Loucy (cell line): ENCODE measurements at regions not wholly inside any gene's neighbourhood (a gene's known extent, or its start where the extent isn't known, plus 50 kb on each side); places are given as distances from the start of the nearest gene placed in this dataset.

Experiments used
- H2AFZ ChIP-seq: fragments of 200-600 bp; sonication (generic); 2 replicates; pipeline ENCODE4 v1.6.0; 2016; ENCODE audit warnings: antibody characterized with exemption, mild to moderate bottlenecking, low read length, moderate library complexity
- H3F3A ChIP-seq: fragments of 200-600 bp; 2 replicates; pipeline ENCODE4 v1.6.0; 2016; ENCODE audit warnings: antibody characterized with exemption, low read depth, mild to moderate bottlenecking
- H3K27me3 ChIP-seq: fragments of 200-600 bp; sonication (generic); 2 replicates; pipeline ENCODE4 v1.6.1; 2014; ENCODE audit warnings: low read length, mild to moderate bottlenecking; ENCODE audit not compliant: insufficient read depth, poor library complexity, severe bottlenecking
- H3K36me3 ChIP-seq: fragments of 200-600 bp; sonication (generic); 2 replicates; pipeline ENCODE4 v1.6.1; 2016; ENCODE audit warnings: low read length; ENCODE audit not compliant: insufficient read depth
- H3K4me1 ChIP-seq: fragments of 200-600 bp; sonication (generic); 2 replicates; pipeline ENCODE4 v1.5.1; 2014; ENCODE audit warnings: low read length, mild to moderate bottlenecking; ENCODE audit not compliant: insufficient read depth, poor library complexity, severe bottlenecking
- H3K4me2 ChIP-seq: fragments of 200-600 bp; sonication (generic); 2 replicates; pipeline ENCODE4 v1.6.0; 2014; ENCODE audit warnings: antibody characterized with exemption, low read length, low read depth, mild to moderate bottlenecking; ENCODE audit not compliant: poor library complexity, severe bottlenecking
- H3K4me3 ChIP-seq: fragments of 200-600 bp; sonication (generic); 2 replicates; pipeline ENCODE4 v1.5.1; 2014; ENCODE audit warnings: low read length, mild to moderate bottlenecking, mixed read lengths; ENCODE audit not compliant: poor library complexity, severe bottlenecking
- H3K79me2 ChIP-seq: fragments of 200-600 bp; sonication (generic); 2 replicates; pipeline ENCODE4 v1.6.1; 2014; ENCODE audit warnings: low read length; ENCODE audit not compliant: insufficient read depth
- H3K9ac ChIP-seq: fragments of 200-600 bp; sonication (generic); 2 replicates; pipeline ENCODE4 v1.6.0; 2014; ENCODE audit warnings: mild to moderate bottlenecking, low read depth, low read length, moderate library complexity; ENCODE audit not compliant: poor library complexity, severe bottlenecking
- H3K9me2 ChIP-seq: fragments of 200-600 bp; sonication (generic); replicated peaks from 2 replicates; pipeline ENCODE4 v1.6.1; 2016; ENCODE audit warnings: low read depth, low read length, mixed read lengths
- H3K9me3 ChIP-seq: fragments of 200-600 bp; sonication (generic); 2 replicates; pipeline ENCODE4 v1.6.1; 2014; ENCODE audit warnings: mild to moderate bottlenecking, antibody characterized with exemption, low read length, low read depth; ENCODE audit not compliant: insufficient read depth
- H4K20me1 ChIP-seq: fragments of 200-600 bp; sonication (generic); 2 replicates; pipeline ENCODE4 v1.6.0; 2014; ENCODE audit warnings: antibody characterized with exemption, low read length, mild to moderate bottlenecking; ENCODE audit not compliant: insufficient read depth, poor library complexity, severe bottlenecking
- EZH2phosphoT487 ChIP-seq: fragments of 200-600 bp; IDR thresholded peaks from 2 replicates; pipeline ENCODE4 v1.6.1; 2018; ENCODE audit warnings: antibody characterized with exemption, mild to moderate bottlenecking, moderate library complexity, borderline replicate concordance
- TF ChIP-seq, protein P1 (sequence below): fragments of 200-600 bp; sonication (generic); conservative IDR thresholded peaks from 2 replicates; pipeline ENCODE4 v1.5.1; 2014; ENCODE audit warnings: mild to moderate bottlenecking, antibody characterized with exemption, low read length

- TF ChIP-seq, protein P1, sequence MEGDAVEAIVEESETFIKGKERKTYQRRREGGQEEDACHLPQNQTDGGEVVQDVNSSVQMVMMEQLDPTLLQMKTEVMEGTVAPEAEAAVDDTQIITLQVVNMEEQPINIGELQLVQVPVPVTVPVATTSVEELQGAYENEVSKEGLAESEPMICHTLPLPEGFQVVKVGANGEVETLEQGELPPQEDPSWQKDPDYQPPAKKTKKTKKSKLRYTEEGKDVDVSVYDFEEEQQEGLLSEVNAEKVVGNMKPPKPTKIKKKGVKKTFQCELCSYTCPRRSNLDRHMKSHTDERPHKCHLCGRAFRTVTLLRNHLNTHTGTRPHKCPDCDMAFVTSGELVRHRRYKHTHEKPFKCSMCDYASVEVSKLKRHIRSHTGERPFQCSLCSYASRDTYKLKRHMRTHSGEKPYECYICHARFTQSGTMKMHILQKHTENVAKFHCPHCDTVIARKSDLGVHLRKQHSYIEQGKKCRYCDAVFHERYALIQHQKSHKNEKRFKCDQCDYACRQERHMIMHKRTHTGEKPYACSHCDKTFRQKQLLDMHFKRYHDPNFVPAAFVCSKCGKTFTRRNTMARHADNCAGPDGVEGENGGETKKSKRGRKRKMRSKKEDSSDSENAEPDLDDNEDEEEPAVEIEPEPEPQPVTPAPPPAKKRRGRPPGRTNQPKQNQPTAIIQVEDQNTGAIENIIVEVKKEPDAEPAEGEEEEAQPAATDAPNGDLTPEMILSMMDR = no peak
- TF ChIP-seq EZH2phosphoT487 = no peak
- H3K4me3 ChIP-seq = no peak overlapping the region
- no peak overlapping the region for H3K9ac ChIP-seq
- H3K4me2 ChIP-seq = no peak overlapping the region
- peaks cover 17% of the 10 kb centered on the region for H3K27me3 ChIP-seq
- no peaks in the 10 kb centered on the region for H3K36me3 ChIP-seq
- no peaks in the 10 kb centered on the region for H3K79me2 ChIP-seq
- no peaks in the 10 kb centered on the region for H3K9me3 ChIP-seq
- H2AFZ ChIP-seq = no peak overlapping the region
- H3K9me2 ChIP-seq = no peaks in the 10 kb centered on the region
- no peaks in the 10 kb centered on the region for H4K20me1 ChIP-seq
- no peaks in the 10 kb centered on the region for H3K4me1 ChIP-seq
- no peaks in the 10 kb centered on the region for H3F3A ChIP-seq
Observed at GRCh38 chr6:137989664-137990063, 117.6 kb downstream of the PERP start.

DNA sequence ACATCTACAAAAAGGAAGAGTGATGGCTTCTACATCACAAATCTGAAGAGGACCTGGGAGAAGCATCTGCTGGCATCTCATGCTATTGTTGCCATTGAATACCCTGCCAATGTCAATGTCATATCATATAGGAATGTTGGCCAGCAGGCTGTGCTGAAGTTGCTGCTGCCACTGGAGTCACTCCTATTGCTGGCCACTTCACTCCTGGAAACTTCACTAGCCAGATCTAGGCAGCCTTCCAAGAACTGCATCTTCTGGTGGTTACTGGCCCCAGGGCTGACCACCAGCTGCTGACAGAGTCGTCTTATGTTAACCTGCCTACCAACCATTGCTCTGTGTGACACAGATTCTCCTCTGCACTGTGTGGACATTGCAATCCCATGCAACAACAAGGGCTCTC lies 111.8 kb downstream of the PERP start:
- Histone ChIP-seq H3K27me3 (peaks cover 9% of the 10 kb centered on the region), H3F3A (no peaks in the 10 kb centered on the region), H4K20me1 (no peaks in the 10 kb centered on the region), H3K4me2 (no peak overlapping the region), H3K4me3 (no peak overlapping the region), H3K36me3 (no peaks in the 10 kb centered on the region), H3K79me2 (no peaks in the 10 kb centered on the region), H2AFZ (no peak overlapping the region), H3K9ac (no peak overlapping the region), H3K4me1 (no peaks in the 10 kb centered on the region), H3K9me3 (no peaks in the 10 kb centered on the region), H3K9me2 (no peaks in the 10 kb centered on the region)
- TF ChIP-seq EZH2phosphoT487 = no peak
- TF ChIP-seq, protein P1 = no peak

- Histone ChIP-seq H3K9me2 (no peaks in the 10 kb centered on the region), H3K36me3 (no peaks in the 10 kb centered on the region), H3K4me3 (no peak overlapping the region), H2AFZ (no peak overlapping the region), H3K9me3 (no peaks in the 10 kb centered on the region), H3K27me3 (no peaks in the 10 kb centered on the region), H3F3A (no peaks in the 10 kb centered on the region), H3K9ac (no peak overlapping the region), H3K4me2 (no peak overlapping the region), H3K79me2 (no peaks in the 10 kb centered on the region), H3K4me1 (no peaks in the 10 kb centered on the region), H4K20me1 (no peaks in the 10 kb centered on the region)
- no peak for TF ChIP-seq EZH2phosphoT487
Observed at GRCh38 chr6:137998461-137999019, 108.7 kb downstream of the PERP start.

DNA sequence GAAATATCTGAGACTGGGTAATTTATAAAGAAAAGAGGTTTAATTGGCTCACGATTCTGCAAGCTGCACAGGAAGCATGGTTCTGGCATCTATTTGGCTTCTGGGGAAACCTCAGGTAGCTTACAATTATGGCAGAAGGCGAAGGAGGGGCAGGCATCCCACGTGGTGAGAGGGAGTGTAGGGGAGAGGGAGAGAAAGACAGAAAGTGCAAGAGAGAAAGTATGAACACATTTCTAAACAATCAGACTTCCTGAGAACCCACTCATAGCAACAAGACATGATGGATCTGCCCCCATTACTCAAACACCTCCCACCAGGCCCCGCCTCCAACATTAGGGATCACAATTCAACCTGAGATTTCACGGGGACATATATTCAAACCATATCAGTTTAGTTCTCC lies 107.4 kb downstream of the PERP start:
- H4K20me1 ChIP-seq = no peaks in the 10 kb centered on the region
- no peak overlapping the region for H2AFZ ChIP-seq
- H3K79me2 ChIP-seq = no peaks in the 10 kb centered on the region

More for the DNA sequence above, 107.4 kb downstream of the PERP start:
- no peaks in the 10 kb centered on the region for H3K9me2 ChIP-seq
- no peaks in the 10 kb centered on the region for H3K4me1 ChIP-seq
- no peaks in the 10 kb centered on the region for H3F3A ChIP-seq
- no peak overlapping the region for H3K9ac ChIP-seq
- no peak overlapping the region for H3K4me3 ChIP-seq
- H3K36me3 ChIP-seq = no peaks in the 10 kb centered on the region
- no peaks in the 10 kb centered on the region for H3K9me3 ChIP-seq
- H3K4me2 ChIP-seq = no peak overlapping the region
- no peaks in the 10 kb centered on the region for H3K27me3 ChIP-seq
- no peak for TF ChIP-seq EZH2phosphoT487
- TF ChIP-seq, protein P1 = no peak
